ENCODE measurements at regions not wholly inside any gene's neighbourhood (a gene's known extent, or its start where the extent isn't known, plus 50 kb on each side); places are given as distances from the start of the nearest gene placed in this dataset.

GRCh38 chr5:104119529-104119928, 556.9 kb upstream of the NUDT12 start:
- no peaks in the 10 kb centered on the region for H3K27me3 Mint-ChIP-seq (ENCODE audit: low read depth, unreplicated experiment)
- Histone ChIP-seq H3K27me3 (ENCODE audit: insufficient read depth, low read length) (no peaks in the 10 kb centered on the region), H3K4me1 (ENCODE audit: insufficient read depth, low read length) (no peaks in the 10 kb centered on the region), H3K4me3 (ENCODE audit: insufficient read depth, low read depth, low read length) (no peak overlapping the region), H3K9me3 (ENCODE audit: insufficient read depth, low read depth, low read length) (no peaks in the 10 kb centered on the region), H4K20me1 (ENCODE audit: insufficient read depth, low read length) (no peaks in the 10 kb centered on the region), H3K9ac (ENCODE audit: low read length) (no peak overlapping the region), H3K27ac (ENCODE audit: low read depth, low read length) (no peak overlapping the region), H3K79me2 (ENCODE audit: insufficient read depth, low read length) (no peaks in the 10 kb centered on the region), H3K36me3 (ENCODE audit: insufficient read depth, low read length) (no peaks in the 10 kb centered on the region), H3K4me2 (ENCODE audit: low read length) (no peak overlapping the region), H2AFZ (ENCODE audit: low read depth, low read length) (no peak overlapping the region)
- no peak for FAIRE-seq
- no peak overlapping the region for H3K27ac Mint-ChIP-seq (ENCODE audit: unreplicated experiment)
- no peaks in the 10 kb centered on the region for H3K9me3 Mint-ChIP-seq (ENCODE audit: unreplicated experiment)
- no peak for DNase-seq (ENCODE audit: low read depth)
- no peak for TF ChIP-seq EZH2 (IDR thresholded peaks at IDR 0.05; ENCODE audit: insufficient read depth, low read length)
- no peak for TF ChIP-seq CTCF (IDR thresholded peaks at IDR 0.05; ENCODE audit: insufficient read depth, low read depth, low read length)
- no peaks in the 10 kb centered on the region for H3K36me3 Mint-ChIP-seq (ENCODE audit: low read depth, unreplicated experiment)
- H3K4me3 Mint-ChIP-seq (ENCODE audit: unreplicated experiment) = no peak overlapping the region
- no peaks in the 10 kb centered on the region for H3K4me1 Mint-ChIP-seq (ENCODE audit: low read depth, unreplicated experiment)

- Histone ChIP-seq H3K4me3 (ENCODE audit: insufficient read depth, low read depth, low read length) (no peak overlapping the region), H3K9ac (ENCODE audit: low read length) (no peak overlapping the region), H3K27ac (ENCODE audit: low read depth, low read length) (no peak overlapping the region), H3K27me3 (ENCODE audit: insufficient read depth, low read length) (no peaks in the 10 kb centered on the region), H3K36me3 (ENCODE audit: insufficient read depth, low read length) (no peaks in the 10 kb centered on the region), H3K9me3 (ENCODE audit: insufficient read depth, low read depth, low read length) (no peaks in the 10 kb centered on the region), H4K20me1 (ENCODE audit: insufficient read depth, low read length) (no peaks in the 10 kb centered on the region), H3K4me1 (ENCODE audit: insufficient read depth, low read length) (no peaks in the 10 kb centered on the region), H3K79me2 (ENCODE audit: insufficient read depth, low read length) (no peaks in the 10 kb centered on the region), H2AFZ (ENCODE audit: low read depth, low read length) (no peak overlapping the region), H3K4me2 (ENCODE audit: low read length) (no peak overlapping the region)
- no peaks in the 10 kb centered on the region for H3K4me1 Mint-ChIP-seq (ENCODE audit: low read depth, unreplicated experiment)
- H3K9me3 Mint-ChIP-seq (ENCODE audit: unreplicated experiment) = no peaks in the 10 kb centered on the region
- no peaks in the 10 kb centered on the region for H3K27me3 Mint-ChIP-seq (ENCODE audit: low read depth, unreplicated experiment)
- H3K36me3 Mint-ChIP-seq (ENCODE audit: low read depth, unreplicated experiment) = no peaks in the 10 kb centered on the region
- no peak overlapping the region for H3K4me3 Mint-ChIP-seq (ENCODE audit: unreplicated experiment)
- FAIRE-seq = no peak
- TF ChIP-seq EZH2 (IDR thresholded peaks at IDR 0.05; ENCODE audit: insufficient read depth, low read length) (no peak), CTCF (IDR thresholded peaks at IDR 0.05; ENCODE audit: insufficient read depth, low read depth, low read length) (no peak)
- H3K27ac Mint-ChIP-seq (ENCODE audit: unreplicated experiment) = no peak overlapping the region
- DNase-seq (ENCODE audit: low read depth) = no peak
Observed at GRCh38 chr5:104111632-104112031, 549.0 kb upstream of the NUDT12 start.

- Histone ChIP-seq H3K36me3 (ENCODE audit: insufficient read depth, low read length) (no peaks in the 10 kb centered on the region), H3K4me3 (ENCODE audit: insufficient read depth, low read depth, low read length) (no peak overlapping the region), H3K79me2 (ENCODE audit: insufficient read depth, low read length) (no peaks in the 10 kb centered on the region), H3K4me1 (ENCODE audit: insufficient read depth, low read length) (no peaks in the 10 kb centered on the region), H3K27me3 (ENCODE audit: insufficient read depth, low read length) (no peaks in the 10 kb centered on the region), H4K20me1 (ENCODE audit: insufficient read depth, low read length) (no peaks in the 10 kb centered on the region), H2AFZ (ENCODE audit: low read depth, low read length) (no peak overlapping the region), H3K27ac (ENCODE audit: low read depth, low read length) (no peak overlapping the region), H3K9ac (ENCODE audit: low read length) (no peak overlapping the region), H3K9me3 (ENCODE audit: insufficient read depth, low read depth, low read length) (no peaks in the 10 kb centered on the region), H3K4me2 (ENCODE audit: low read length) (no peak overlapping the region)
- Mint-ChIP-seq H3K36me3 (ENCODE audit: low read depth, unreplicated experiment) (no peaks in the 10 kb centered on the region), H3K9me3 (ENCODE audit: unreplicated experiment) (peaks cover 1% of the 10 kb centered on the region), H3K4me3 (ENCODE audit: unreplicated experiment) (no peak overlapping the region), H3K4me1 (ENCODE audit: low read depth, unreplicated experiment) (no peaks in the 10 kb centered on the region), H3K27me3 (ENCODE audit: low read depth, unreplicated experiment) (no peaks in the 10 kb centered on the region), H3K27ac (ENCODE audit: unreplicated experiment) (no peak overlapping the region)
- no peak for DNase-seq (ENCODE audit: low read depth)
- TF ChIP-seq CTCF (IDR thresholded peaks at IDR 0.05; ENCODE audit: insufficient read depth, low read depth, low read length) (no peak), EZH2 (IDR thresholded peaks at IDR 0.05; ENCODE audit: insufficient read depth, low read length) (no peak)
- no peak for FAIRE-seq
Observed at GRCh38 chr5:104096451-104096850, 533.9 kb upstream of the NUDT12 start.

Data from astrocyte (in vitro differentiated cells and primary cell).